Heart left ventricle (tissue), 13 donors: ENCODE measurements at regions not wholly inside any gene's neighbourhood (a gene's known extent, or its start where the extent isn't known, plus 50 kb on each side); places are given as distances from the start of the nearest gene placed in this dataset.
"Not testable (repeated sequence)": the region's sequence is repeated elsewhere in the genome, so short reads cannot be mapped to it uniquely, and the experiment has no call there.

Experiments
- POLR2A ChIP-seq, 2 donors: fragments of 450-650 bp; IDR thresholded peaks; one replicate each; pipeline ENCODE4 v1.6.1; 2017; ENCODE audit warnings: antibody characterized with exemption in 2 of 2, mild to moderate bottlenecking in 2 of 2, moderate library complexity in 2 of 2
- TF ChIP-seq, protein P1 (sequence below), 12 donors: fragments of 200-600 bp; sonication (generic) in 4 of 12; IDR thresholded peaks; one replicate each; pipeline versions ENCODE4 v1.5.0 to v1.8.0; 2018 to 2022; ENCODE audit warnings: antibody characterized with exemption in 12 of 12, mild to moderate bottlenecking in 5 of 12
- donor health status: ischemic (EF 13 %, LVEDD 7.1; RV severe dilation, severe dysfunction).
- donor health status: DM: no; HTN: yes; CAD: no.
- donor health status: DM: no; HTN: no; CAD: no.
- donor health status: ischemic (EF 25% LVEDD 6.9; RV normal size, moderate dysfunction).
- donor health status: ischemic (EF 25% LVEDD 5.7; RV mildly dilated, moderate dysfunction).
- donor health status: ischemic (EF 35%, LVEDD 5.7; RV mildly dilated, moderate dysfunction).
- donor health status: nonischemic (EF 11% LVEDD 7.7; RV severe dilation, severe dysfunction).
- donor health status: DM: yes; HTN: yes; CAD: no.
- donor health status: PGD.
- donor health status: ischemic (EF 29% LVEDD 5.4; RV normal size, mild dysfunction).
- donor health status: nonischemic (EF 23%, LVEDD 6.1; RV moderate dilation, normal function).

DNA sequence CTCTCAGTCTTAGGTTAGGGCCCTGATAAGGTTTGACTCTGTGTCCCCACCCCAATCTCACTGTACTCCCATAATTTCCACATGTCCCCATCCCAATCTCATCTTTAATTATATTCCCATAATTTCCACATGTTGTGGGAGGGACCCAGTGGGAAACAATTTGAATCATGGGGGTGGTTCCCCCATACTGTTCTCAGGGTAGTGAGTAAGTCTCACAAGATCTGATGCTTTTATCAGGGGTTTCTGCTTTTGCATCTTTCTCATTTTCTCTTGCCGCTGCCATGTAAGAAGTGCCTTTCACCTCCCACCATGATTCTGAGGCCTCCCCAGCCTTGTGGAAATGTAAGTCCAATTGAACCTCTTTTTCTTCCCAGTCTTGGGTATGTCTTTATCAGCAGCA is 91.2 kb downstream of the TMCO5A start:
- TF ChIP-seq, protein P1, sequence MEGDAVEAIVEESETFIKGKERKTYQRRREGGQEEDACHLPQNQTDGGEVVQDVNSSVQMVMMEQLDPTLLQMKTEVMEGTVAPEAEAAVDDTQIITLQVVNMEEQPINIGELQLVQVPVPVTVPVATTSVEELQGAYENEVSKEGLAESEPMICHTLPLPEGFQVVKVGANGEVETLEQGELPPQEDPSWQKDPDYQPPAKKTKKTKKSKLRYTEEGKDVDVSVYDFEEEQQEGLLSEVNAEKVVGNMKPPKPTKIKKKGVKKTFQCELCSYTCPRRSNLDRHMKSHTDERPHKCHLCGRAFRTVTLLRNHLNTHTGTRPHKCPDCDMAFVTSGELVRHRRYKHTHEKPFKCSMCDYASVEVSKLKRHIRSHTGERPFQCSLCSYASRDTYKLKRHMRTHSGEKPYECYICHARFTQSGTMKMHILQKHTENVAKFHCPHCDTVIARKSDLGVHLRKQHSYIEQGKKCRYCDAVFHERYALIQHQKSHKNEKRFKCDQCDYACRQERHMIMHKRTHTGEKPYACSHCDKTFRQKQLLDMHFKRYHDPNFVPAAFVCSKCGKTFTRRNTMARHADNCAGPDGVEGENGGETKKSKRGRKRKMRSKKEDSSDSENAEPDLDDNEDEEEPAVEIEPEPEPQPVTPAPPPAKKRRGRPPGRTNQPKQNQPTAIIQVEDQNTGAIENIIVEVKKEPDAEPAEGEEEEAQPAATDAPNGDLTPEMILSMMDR (IDR thresholded peaks at IDR 0.05) = not testable (repeated sequence)
- TF ChIP-seq POLR2A (IDR thresholded peaks at IDR 0.05) = not testable (repeated sequence)
